ENCODE measurements at regions not wholly inside any gene's neighbourhood (a gene's known extent, or its start where the extent isn't known, plus 50 kb on each side); places are given as distances from the start of the nearest gene placed in this dataset.
"Not testable (repeated sequence)": the region's sequence is repeated elsewhere in the genome, so short reads cannot be mapped to it uniquely, and the experiment has no call there.

- DNase-seq (ENCODE audit: low read depth), result no peak
These were observed 203.9 kb upstream of the PRDM1 start for GRCh38 chr6:105882121-105882803.

GRCh38 chr6:105881608-105882007 is 204.5 kb upstream of the PRDM1 start:
- DNase-seq (ENCODE audit: low read depth), result no peak

GRCh38 chr6:105880030-105880492 is 206.1 kb upstream of the PRDM1 start:
- DNase-seq (ENCODE audit: low read depth), result no peak

DNA sequence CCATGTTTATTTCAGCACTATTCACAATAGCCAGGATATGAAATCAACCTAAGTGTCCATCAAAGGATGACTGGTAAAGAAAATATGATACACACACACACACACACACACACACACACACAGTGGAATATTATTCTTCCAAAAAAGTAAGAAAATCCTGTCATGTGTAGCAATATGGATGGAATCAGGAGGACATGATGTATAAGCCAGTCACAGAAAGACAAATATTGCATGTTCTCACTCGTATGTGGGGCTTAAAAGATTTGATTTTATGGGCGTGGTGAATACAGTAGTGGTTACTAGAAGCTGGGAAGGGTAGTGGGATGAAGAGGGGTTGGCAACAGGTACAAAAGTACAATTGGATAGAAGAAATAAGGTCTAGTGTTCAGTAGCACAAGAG is 207.0 kb upstream of the PRDM1 start:
- no peak for DNase-seq (ENCODE audit: low read depth)

GRCh38 chr6:105875974-105876640 is 210.0 kb upstream of the PRDM1 start:
- no peak for DNase-seq (ENCODE audit: low read depth)

GRCh38 chr6:105874835-105875626 is 211.1 kb upstream of the PRDM1 start:
- no peak for DNase-seq (ENCODE audit: low read depth)

DNA sequence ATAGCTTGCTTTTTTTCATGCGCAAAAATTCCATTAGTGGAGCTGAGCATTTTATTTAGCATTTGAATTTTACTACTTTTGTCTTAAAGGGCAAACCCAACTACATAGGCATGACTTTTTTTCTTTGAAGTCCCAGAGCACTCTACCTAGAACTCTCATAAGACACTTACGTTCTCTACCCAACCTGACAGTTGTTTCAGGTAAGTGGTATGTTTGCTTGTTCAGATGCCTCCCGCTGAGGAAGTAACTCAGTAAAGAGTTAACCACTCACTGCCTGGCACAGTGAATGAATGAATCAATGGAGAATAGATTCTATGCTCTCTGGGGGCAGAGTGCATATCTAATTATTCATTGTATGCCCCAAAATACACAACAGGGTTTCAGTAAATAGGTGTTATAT is 212.3 kb upstream of the PRDM1 start:
- no peak for DNase-seq (ENCODE audit: low read depth)

- no peak for DNase-seq (ENCODE audit: low read depth)
These were observed 212.9 kb upstream of the PRDM1 start for GRCh38 chr6:105873211-105873704.

- no peak for DNase-seq (ENCODE audit: low read depth)
These were observed 213.9 kb upstream of the PRDM1 start for GRCh38 chr6:105872249-105872648.

GRCh38 chr6:105871542-105871941 is 214.6 kb upstream of the PRDM1 start:
- DNase-seq (ENCODE audit: low read depth), result no peak

- no peak for DNase-seq (ENCODE audit: low read depth)
These were observed 216.2 kb upstream of the PRDM1 start for GRCh38 chr6:105869835-105870440.

DNA sequence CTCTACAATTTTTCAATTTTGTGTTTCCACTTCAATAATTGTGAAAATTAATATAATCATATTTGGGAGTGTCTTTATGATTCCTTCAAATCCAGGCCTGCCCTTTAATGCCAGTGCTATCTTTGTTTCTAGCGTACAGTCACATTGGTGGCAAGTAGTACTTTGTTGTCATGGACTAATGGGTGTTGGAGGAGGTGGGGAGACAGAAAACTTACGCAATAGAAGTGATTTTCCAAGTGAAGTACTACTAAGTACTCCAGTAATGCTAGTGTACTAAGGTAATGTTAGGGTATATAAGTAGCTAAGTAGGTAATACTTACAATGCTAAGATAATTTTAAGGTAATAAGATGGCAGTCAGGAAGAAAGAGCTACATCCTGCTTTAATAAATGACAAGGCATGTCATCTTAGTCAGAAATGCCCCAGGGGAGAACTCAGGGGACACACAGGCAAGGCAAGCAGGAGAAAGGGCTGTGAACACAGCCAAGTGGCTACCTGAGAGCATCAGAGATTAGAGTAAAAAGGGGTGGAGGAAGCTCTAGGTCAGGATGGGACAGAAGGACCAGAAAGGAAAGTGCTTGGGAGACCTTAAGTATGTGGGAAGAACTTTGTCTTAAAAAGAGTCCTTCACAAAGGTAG is 217.2 kb upstream of the PRDM1 start:
- peak; percentile 15 for DNase-seq (ENCODE audit: low read depth)

DNA sequence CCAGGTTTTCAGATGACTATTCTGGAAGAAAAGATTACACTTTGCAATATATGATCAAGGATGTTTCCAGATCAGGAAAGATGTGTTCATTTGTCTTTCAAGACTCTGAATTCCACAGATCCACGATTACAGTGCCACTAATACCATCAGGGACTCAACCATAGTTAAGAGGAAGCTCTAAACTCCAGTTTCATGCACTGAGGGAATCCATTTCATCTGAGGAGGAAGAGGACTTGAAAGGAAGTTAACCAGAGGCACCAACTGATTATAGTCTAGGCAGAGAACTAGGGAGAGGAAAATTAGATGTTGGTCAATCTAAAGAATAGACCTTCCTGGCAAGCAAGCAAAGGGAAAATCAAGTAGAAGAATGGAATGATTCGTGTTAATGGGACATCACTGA is 218.3 kb upstream of the PRDM1 start:
- DNase-seq (ENCODE audit: low read depth), result no peak

DNA sequence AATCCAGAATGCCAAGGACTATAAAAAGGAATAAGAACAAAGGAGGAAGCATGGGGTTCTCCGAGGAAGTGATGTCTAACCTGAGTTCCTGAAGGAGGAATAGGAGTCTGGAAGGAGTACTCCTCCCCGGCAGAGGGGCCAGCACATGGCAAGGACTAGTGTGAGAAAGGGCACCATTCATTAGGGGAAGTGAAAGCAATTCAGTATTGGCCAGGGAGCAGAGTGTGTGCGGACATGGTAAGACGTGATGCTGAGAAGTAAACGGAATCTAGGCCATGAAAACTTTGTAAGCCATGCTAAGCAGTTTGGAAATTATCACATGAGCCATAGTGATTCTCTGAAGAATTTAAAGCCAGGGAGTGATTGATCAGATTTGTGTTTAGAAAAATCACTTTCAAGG is 218.9 kb upstream of the PRDM1 start:
- no peak for DNase-seq (ENCODE audit: low read depth)

DNA sequence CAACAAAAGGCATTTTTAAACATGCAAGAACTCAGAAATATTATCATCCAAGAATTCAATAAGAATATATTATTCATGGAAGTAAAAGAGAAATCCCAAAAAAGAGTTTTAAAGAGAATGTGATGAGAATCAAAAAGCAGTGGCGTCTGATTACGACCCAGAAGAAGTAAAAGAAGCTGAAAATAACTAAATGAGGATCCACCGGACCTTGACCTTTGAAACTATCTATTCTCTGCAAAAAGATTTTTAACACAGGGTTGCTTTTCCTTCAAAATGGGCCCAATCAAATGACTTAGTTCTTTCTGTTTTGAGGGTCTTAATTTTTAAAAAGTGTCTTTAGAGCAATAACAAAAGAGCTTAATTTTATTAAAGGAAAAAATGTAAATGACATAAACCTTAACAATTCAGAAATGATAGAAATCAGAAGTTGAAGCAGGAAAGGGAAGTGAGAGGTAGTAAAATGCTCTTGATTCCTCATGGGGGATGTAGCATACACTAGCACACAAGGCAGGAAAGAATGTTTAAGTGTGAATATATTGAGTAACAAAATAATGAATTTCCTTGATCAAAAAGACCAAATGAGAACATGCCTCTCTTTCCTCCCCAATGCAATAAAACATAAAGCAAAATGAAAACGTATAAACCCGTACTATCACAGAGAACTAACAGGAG is 223.1 kb upstream of the PRDM1 start:
- DNase-seq (ENCODE audit: low read depth), result no peak

DNA sequence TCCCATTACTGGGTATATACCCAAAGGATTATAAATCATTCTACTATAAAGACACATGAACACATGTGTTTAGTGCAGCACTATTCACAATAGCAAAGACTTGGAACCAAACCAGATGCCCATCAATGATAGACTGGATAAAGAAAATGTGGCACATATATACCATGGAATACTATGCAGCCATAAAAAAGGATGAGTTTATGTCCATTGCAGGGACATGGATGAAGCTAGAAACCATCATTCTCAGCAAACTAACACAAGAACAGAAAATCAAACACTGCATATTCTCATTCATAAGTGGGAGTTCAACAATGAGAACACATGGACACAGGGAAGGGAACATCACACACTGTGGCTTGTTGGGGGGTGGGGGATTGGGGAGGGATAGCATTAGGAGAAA is 225.2 kb upstream of the PRDM1 start:
- DNase-seq (ENCODE audit: low read depth), result not testable (repeated sequence)

GRCh38 chr6:105859457-105859856 is 226.7 kb upstream of the PRDM1 start:
- DNase-seq (ENCODE audit: low read depth), result no peak

DNA sequence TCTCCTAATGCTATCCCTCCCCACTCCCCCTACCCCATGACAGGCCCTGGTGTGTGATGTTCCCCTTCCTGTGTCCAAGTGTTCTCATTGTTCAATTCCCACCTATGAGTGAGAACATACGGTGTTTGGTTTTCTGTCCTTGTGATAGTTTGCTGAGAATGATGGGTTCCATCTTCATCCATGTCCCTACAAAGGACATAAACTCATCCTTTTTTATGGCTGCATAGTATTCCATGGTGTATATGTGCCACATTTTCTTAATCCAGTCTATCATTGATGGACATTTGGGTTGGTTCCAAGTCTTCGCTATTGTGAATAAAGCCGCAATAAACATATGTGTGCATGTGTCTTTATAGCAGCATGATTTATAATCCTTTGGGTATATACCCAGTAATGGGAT is 227.5 kb upstream of the PRDM1 start:
- not testable (repeated sequence) for DNase-seq (ENCODE audit: low read depth)

GRCh38 chr6:105855433-105855832 is 230.7 kb upstream of the PRDM1 start:
- DNase-seq (ENCODE audit: low read depth), result no peak

GRCh38 chr6:105853979-105854378 is 232.2 kb upstream of the PRDM1 start:
- not testable (repeated sequence) for DNase-seq (ENCODE audit: low read depth)

DNA sequence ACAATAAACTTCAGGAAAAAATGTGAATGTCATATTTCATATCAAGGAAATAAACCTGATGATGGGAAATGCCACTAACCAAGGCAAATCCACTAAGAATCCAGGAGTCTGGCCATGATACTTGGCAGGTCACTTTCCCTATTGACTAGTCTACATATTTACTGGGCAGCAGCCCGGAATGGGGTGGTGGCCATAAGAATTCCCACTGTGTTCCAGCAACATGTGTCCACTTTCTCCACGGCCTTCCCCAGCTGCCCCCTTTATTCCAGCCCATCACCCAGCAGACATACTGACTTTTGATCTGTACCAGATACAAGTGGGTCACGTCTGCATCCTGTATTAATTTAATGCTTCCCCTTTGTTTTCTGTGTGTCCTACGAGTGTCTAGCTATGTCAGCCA is 234.5 kb upstream of the PRDM1 start:
- no peak for DNase-seq (ENCODE audit: low read depth)
